ENCODE measurements at regions not wholly inside any gene's neighbourhood (a gene's known extent, or its start where the extent isn't known, plus 50 kb on each side); places are given as distances from the start of the nearest gene placed in this dataset.

- TF ChIP-seq CTCF (conservative IDR thresholded peaks at IDR 0.05; ENCODE audit: low read length) = no peak
- TF ChIP-seq EZH2phosphoT487 (IDR thresholded peaks at IDR 0.05; ENCODE audit: borderline replicate concordance) = no peak
- Histone ChIP-seq H4K20me1 (ENCODE audit: insufficient read depth, low read length, poor library complexity, severe bottlenecking) (no peaks in the 10 kb centered on the region), H3K79me2 (ENCODE audit: insufficient read depth, low read length) (no peaks in the 10 kb centered on the region), H3K9ac (ENCODE audit: low read depth, low read length, poor library complexity, severe bottlenecking) (no peak overlapping the region), H3K4me2 (ENCODE audit: low read depth, low read length, poor library complexity, severe bottlenecking) (no peak overlapping the region), H3K36me3 (ENCODE audit: insufficient read depth, low read length) (no peaks in the 10 kb centered on the region), H3K9me3 (ENCODE audit: insufficient read depth, low read depth, low read length) (no peaks in the 10 kb centered on the region), H3K9me2 (replicated peaks; ENCODE audit: low read depth, low read length) (no peaks in the 10 kb centered on the region), H3K4me1 (ENCODE audit: insufficient read depth, low read length, poor library complexity, severe bottlenecking) (no peaks in the 10 kb centered on the region), H3K4me3 (ENCODE audit: low read length, poor library complexity, severe bottlenecking) (no peak overlapping the region), H3K27me3 (ENCODE audit: insufficient read depth, low read length, poor library complexity, severe bottlenecking) (no peaks in the 10 kb centered on the region), H2AFZ (ENCODE audit: low read length) (no peak overlapping the region), H3F3A (ENCODE audit: low read depth) (no peaks in the 10 kb centered on the region)
These were observed 84.5 kb downstream of the ADRA2A start for GRCh38 chr10:111161109-111161874.

- Histone ChIP-seq H3K9ac (ENCODE audit: low read depth, low read length, poor library complexity, severe bottlenecking) (no peak overlapping the region), H3K9me2 (replicated peaks; ENCODE audit: low read depth, low read length) (0 out of 2 replicates have a peak, but pooled peaks cover 6% of the 10 kb centered on the region), H3K4me1 (ENCODE audit: insufficient read depth, low read length, poor library complexity, severe bottlenecking) (no peaks in the 10 kb centered on the region), H3K4me3 (ENCODE audit: low read length, poor library complexity, severe bottlenecking) (no peak overlapping the region), H3K79me2 (ENCODE audit: insufficient read depth, low read length) (no peaks in the 10 kb centered on the region), H3K9me3 (ENCODE audit: insufficient read depth, low read depth, low read length) (no peaks in the 10 kb centered on the region), H3K36me3 (ENCODE audit: insufficient read depth, low read length) (no peaks in the 10 kb centered on the region), H3K27me3 (ENCODE audit: insufficient read depth, low read length, poor library complexity, severe bottlenecking) (no peaks in the 10 kb centered on the region), H3K4me2 (ENCODE audit: low read depth, low read length, poor library complexity, severe bottlenecking) (no peak overlapping the region), H2AFZ (ENCODE audit: low read length) (no peak overlapping the region), H4K20me1 (ENCODE audit: insufficient read depth, low read length, poor library complexity, severe bottlenecking) (no peaks in the 10 kb centered on the region), H3F3A (ENCODE audit: low read depth) (no peaks in the 10 kb centered on the region)
- TF ChIP-seq EZH2phosphoT487 (IDR thresholded peaks at IDR 0.05; ENCODE audit: borderline replicate concordance) = no peak
- no peak for TF ChIP-seq CTCF (conservative IDR thresholded peaks at IDR 0.05; ENCODE audit: low read length)
These were observed 94.4 kb downstream of the ADRA2A start for GRCh38 chr10:111171183-111171582.

GRCh38 chr10:111175787-111176186 lies 99.0 kb downstream of the ADRA2A start:
- Histone ChIP-seq H3K9me3 (ENCODE audit: insufficient read depth, low read depth, low read length) (no peaks in the 10 kb centered on the region), H3K27me3 (ENCODE audit: insufficient read depth, low read length, poor library complexity, severe bottlenecking) (no peaks in the 10 kb centered on the region), H3K9me2 (replicated peaks; ENCODE audit: low read depth, low read length) (0 out of 2 replicates have a peak, but pooled peaks cover under 1% of the 10 kb centered on the region), H3K4me2 (ENCODE audit: low read depth, low read length, poor library complexity, severe bottlenecking) (no peak overlapping the region), H3K9ac (ENCODE audit: low read depth, low read length, poor library complexity, severe bottlenecking) (no peak overlapping the region), H4K20me1 (ENCODE audit: insufficient read depth, low read length, poor library complexity, severe bottlenecking) (no peaks in the 10 kb centered on the region), H3K36me3 (ENCODE audit: insufficient read depth, low read length) (no peaks in the 10 kb centered on the region), H3K4me3 (ENCODE audit: low read length, poor library complexity, severe bottlenecking) (no peak overlapping the region), H3K79me2 (ENCODE audit: insufficient read depth, low read length) (no peaks in the 10 kb centered on the region), H3F3A (ENCODE audit: low read depth) (no peaks in the 10 kb centered on the region), H2AFZ (ENCODE audit: low read length) (no peak overlapping the region), H3K4me1 (ENCODE audit: insufficient read depth, low read length, poor library complexity, severe bottlenecking) (no peaks in the 10 kb centered on the region)
- TF ChIP-seq CTCF (conservative IDR thresholded peaks at IDR 0.05; ENCODE audit: low read length) = no peak
- no peak for TF ChIP-seq EZH2phosphoT487 (IDR thresholded peaks at IDR 0.05; ENCODE audit: borderline replicate concordance)

All from Loucy (cell line).